ENCODE measurements at regions not wholly inside any gene's neighbourhood (a gene's known extent, or its start where the extent isn't known, plus 50 kb on each side); places are given as distances from the start of the nearest gene placed in this dataset.

DNA sequence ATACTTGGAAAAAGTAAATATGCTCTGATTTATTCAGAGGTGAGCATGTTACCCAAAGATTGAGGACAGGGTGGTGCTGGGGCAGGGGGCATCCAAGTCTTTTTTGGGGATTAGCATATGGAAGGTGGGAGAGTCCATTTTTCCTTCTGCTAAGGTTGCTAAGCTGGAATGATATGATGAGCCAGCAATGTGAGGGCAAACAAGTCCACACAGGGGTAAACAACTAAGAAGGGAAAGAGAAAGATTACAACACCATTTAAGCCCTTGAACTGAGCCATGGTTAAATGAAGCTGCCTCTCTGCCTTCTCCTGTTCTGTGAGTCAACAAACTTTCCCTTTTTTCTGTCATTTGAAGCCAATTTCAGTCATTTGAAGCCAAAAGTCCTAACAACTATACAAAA lies 89.0 kb downstream of the RPL22L1 start:
- no peak for DNase-seq (ENCODE audit: low read depth in 2 of 2)

DNA sequence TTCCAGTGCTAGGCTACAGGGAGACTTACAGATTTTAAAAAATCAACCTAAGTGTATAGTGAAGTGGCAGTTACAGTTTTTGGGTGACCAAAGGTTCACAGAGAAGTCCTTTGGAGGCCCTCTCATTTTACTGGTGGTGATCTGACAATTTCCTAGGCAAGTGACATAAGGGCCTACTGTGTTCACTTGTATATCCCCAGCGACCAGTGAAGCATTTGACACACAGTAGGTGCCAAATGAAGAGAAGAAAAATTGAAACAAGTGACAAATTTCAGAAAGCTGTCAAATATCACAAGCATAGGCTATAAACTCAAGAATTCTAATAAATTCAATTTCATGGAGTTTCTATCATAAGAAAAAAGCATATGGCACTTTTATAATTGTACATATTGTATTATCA lies 89.5 kb downstream of the RPL22L1 start:
- DNase-seq (ENCODE audit: low read depth in 2 of 2) = no peak

DNA sequence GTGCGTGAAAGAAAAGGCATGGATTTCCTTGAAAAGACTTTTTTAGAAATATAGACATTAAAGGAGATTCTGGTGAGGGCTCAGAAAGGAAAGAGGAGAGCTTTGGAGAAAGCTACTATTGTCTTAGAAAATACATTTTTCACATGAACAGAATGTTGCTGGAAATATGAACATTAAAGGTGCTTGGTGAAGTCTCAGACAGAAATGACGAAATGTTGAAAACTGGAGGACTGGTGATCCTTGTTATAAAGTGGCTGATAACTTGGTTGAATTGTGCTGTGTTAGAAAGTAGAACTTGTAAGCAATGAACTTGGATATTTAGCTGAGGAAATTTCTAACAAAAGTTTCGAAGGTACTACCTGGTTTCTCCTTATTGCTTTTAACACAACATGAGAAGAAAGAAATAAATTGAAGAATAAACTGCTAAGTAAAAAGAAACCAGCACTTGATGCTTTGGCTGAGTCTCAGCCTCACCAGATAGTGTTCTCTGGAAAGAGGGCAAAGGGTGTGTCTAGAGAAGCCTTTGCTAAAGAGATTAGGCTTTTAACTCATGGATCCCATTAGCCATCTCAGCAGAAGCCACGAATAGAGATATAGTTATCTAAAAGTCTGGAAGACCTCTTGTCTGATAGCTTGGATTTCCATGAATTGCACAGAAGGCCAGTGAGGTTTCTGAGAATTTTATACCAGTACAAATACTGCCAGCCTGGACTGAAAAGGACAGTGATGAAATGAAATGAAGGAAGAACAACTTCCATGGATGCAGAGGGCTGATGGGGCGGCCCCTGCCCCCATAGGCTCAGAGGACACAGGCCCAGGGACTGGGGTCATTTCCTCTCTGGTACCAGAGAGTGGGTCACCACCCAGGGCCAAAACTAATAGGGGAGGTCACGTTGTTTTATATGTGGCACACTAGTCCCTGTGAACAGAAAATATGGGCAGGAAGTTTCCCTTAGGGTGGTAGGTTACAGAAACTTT lies 91.5 kb downstream of the RPL22L1 start:
- DNase-seq (ENCODE audit: low read depth in 2 of 2) = no peak

DNA sequence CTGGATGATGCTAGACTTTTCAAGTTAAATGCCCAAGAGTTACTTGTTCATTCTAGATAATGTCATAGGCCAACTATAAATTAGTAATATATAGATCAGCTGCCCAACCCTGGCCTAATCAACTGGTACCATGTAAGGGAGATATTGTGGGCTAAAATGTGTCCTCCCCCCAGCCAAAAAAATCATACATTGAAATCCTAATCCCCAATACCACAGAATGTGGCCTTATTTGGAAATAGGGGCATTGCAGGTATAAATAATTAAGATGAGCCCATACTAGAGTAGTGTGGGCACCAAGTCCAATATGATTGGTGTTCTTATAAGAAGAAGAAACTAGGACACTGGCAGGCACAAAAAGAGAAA lies 92.5 kb downstream of the RPL22L1 start:
- DNase-seq (ENCODE audit: low read depth in 2 of 2) = no peak

DNA sequence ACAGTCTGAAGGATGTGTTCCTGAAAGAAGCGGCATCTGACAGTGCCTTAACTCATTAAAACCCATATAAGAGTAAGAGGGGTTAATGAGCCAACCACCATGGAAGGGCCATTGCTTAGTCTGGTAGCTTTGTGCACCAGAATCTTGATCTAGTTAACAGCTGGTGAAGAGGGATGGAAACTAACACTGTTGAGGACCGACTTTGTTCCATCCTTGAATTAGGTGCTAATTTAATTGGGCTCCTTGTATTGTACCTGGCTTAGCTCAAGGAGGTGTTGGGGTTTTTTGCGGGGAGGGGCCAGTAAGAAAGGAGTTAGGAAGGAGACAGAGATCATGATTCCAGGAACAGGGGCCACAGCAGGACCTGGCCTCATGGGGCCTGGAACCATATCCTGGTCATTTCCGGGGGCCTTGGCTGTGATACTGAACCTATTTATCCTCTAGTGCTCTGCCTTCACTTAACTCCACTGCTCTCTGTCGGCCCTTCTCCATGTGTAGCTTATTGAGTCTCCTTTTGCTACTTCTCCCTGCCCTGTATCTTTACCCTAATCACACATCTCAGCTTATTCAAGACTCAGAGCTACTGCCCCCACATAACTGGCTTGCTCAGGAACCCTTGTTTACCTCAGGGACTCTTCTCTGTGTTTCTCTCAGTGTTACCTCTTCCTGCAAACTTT lies 93.0 kb downstream of the RPL22L1 start:
- DNase-seq (ENCODE audit: low read depth in 2 of 2) = no peak

DNA sequence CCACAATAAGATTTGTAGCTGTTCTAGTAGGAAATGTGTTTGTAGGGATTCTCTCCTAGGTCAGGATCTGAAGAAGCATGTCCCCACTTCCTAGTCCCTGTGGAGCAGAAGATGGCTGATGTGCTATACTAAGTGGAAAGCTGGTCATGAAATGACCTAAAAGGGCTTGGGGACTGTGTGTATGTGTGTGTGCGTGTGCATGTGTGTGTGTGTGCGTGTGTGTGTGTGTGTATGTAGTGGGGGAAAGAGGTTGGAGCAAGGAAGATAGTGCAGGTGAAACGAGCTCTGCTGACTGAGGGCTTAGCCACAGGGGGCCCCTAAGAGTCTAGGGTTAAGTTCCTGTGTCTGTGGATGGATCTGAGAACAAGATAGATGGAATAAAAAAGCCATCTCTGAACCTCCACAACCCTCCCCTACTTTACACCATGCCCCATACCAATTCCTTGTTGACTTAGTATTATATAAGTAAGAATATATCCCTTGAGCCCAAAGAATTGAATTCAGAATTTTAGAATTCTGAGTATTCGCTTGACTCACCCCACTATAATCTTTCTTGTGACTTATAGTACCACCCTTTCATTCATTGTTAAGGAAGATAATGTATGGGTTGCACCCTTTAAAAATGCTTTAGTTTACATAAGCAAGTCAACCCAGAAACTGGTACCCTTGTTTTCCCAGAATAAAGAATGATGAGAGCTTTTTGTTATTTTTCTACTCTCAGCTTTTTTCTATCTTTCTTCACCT lies 96.1 kb downstream of the RPL22L1 start:
- DNase-seq (ENCODE audit: low read depth in 2 of 2) = no peak

DNA sequence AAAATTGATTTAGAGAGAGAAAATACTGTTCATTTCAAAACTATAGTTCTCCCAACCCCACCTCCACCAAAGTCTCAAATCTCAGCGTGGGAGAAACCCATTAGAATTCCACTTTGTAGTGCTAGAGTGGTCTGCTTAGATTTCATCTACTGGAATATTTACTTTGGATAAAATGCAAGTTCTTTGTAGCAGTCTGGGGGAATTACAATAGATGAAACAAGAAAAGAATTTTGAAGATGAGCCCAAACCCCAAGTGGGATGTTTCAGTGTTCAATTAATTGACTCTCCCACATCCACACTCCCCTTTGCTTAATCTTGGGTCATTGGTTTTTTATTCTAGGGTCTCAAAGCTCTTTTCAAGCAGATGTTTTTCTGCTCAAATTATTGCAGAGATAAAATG lies 97.8 kb downstream of the RPL22L1 start:
- DNase-seq (ENCODE audit: low read depth in 2 of 2) = no peak

DNA sequence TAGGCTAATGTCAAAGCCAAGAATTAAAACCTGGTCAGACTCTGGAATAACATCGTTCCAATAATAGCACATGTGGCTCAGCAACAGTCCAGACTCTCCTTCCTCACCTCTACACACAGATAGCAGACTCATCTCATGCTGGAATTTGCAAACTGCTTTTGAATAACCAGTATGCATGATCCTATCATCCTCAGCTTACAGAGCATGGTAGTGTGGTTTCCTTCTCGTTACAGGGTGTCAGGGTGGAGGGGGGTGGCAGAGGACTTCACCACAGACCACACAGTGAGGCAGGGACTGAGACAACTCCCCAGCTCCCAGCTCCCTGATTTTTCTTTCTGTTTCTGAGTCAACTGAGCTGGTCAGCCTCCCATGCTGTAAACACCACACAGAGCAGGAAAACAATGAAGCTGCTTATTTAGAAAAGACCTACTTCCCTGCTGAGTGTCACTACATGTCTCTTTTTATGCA lies 101.6 kb downstream of the RPL22L1 start:
- DNase-seq (ENCODE audit: low read depth in 2 of 2) = no peak

DNA sequence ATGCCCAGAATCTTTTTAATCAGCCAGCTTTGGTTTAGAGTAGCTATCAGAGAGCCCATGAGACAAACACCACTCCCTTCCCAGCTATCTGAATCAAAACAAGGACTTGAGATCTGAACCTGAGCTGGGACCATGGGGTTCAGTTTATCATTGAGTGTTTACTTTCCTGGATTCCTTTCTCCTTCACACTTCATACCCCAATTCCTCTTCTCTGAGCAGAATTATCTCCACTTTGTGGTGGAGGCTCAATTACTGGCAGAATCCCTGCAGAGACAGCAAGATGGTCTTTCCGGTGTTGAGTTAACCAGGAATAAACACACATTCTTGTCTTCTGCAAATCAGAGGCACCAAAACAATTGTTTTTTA lies 102.4 kb downstream of the RPL22L1 start:
- no peak for DNase-seq (ENCODE audit: low read depth in 2 of 2)

DNA sequence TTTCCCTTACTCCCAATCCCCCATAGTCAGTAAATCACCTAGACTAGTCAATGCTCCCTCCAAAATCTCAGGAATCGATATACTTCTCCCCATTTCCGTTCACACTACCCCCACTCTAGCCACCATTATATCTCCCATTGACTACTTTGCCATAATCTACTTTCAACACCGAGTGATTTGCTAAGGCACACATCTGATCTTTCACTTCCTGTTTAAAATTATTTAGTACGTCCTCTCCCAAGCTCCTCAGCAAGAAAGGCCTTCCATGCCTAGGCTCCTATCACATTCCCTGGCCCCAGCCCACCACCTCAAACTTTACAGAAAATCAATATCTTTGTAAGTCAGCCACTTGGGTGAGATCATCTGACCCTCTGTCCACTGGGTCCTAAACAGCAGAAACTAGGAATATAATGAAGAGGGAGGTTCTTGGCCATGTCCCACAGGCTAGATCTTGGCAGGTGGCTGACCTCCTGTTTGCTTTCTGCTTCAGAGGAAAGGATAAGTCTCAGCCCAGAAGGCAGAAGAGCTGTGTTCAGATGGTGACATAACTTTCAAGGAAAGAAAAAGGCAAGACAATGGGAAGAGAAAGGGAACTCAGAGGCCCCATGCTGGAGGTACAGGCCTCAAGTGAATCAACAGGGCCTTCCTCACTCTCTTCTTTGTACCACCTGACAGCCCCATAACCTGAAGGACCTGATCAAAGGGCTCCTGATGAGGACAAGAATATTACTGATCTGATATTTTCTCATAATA lies 103.0 kb downstream of the RPL22L1 start:
- no peak for DNase-seq (ENCODE audit: low read depth in 2 of 2)

DNA sequence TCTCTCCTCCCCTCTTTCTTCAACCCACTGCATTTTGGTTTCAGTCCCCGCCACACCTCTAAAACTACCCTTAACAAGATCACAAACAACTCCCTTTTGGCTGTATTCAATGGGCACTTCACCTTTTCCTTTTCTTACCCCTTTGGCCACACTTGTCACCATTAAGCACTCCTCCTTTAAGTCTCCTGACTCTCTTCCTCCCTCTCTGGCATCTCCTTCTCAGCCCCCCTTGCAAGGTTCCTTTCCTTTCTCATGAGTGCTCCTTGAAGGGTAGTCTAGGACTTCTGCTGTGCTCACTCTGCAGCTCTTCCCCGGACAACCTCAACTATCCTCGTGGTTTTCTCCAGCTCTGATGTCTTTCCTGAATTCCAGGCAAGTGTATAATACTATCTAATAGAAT lies 103.7 kb downstream of the RPL22L1 start:
- no peak for DNase-seq (ENCODE audit: low read depth in 2 of 2)

DNA sequence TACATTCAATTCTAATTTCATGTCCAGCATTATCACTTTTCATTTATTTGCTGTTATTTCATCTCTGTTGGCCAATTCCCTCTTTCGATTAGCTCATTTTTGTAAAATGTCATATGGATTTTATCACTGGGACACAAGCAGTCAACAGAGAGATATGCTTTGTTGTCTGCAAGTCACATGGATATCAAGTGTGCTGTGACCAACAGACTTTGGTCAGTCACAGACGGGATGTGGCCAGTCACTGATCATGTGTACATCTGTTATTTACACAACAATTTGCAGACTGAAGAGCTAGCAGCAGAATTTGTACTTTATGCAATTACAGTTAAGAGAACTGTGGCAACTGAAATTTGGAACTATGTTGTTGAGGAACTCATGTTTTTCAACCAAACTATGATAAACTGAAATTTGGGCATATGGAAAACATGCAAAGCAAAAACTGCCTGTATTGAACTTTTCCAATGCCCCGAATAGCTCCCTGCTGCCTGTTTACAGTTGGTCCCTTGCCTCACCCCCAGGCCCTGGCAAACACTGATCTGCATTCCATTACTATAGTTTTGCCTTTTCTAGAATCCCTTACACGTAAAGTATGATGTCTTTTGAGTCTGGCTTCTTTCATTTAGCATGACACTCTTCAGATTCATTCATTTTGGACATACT lies 104.4 kb downstream of the RPL22L1 start:
- DNase-seq (ENCODE audit: low read depth in 2 of 2) = no peak

DNA sequence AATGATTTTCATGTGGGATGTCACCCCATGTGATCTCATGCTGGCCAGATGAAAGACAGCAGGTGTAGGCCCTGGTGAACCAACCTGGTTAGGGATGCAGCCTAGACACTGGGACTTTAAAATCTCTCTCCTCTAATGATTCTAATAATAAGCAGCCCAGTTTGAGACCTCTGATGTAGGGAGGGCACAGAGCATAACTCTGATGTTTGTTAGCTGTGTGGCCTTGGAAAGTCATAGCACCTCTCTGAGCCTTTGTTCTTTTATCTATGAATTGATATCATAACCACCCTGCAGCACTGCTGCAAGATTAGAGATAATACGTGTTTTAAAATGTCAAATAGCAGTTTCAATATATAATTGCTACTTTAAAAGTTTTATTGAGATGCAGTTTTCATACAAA lies 106.0 kb downstream of the RPL22L1 start:
- no peak for DNase-seq (ENCODE audit: low read depth in 2 of 2)

DNA sequence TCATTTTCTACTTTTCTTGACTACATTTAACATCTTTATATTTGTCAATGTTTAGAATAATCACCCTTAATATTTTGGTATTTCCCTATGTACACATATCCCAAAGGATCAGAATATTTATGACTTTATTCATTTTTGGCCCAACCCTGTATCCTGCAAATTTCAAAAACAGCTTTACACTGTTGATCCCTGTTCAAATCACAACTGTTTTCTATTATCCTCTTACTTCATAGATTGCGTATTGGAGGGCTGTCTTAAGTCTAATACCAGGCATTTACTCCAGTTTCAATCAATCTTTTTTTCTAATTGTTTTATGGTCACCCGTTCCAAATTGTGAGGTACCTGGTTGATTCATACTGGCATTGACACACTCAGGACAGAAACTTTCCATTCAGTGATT lies 107.9 kb downstream of the RPL22L1 start:
- no peak for DNase-seq (ENCODE audit: low read depth in 2 of 2)

DNA sequence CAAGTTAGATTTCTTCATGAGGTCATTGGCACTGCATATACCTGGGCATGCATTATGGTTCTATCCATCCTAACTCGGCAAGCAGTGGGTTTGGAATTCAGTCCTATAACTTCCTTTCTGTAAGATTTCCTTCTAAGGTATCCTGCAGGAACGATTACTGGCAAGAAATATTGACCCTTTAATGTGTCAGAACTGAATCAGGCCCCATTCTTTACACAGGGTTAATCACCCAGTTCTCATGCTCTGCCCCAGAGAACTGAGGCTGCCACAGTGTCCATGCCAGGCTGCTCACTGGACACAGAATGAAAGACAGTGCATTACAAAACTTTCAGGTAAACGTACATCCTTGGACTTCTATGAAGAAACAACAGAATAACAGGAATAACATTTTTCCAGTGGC lies 108.9 kb downstream of the RPL22L1 start:
- no peak for DNase-seq (ENCODE audit: low read depth in 2 of 2)

DNA sequence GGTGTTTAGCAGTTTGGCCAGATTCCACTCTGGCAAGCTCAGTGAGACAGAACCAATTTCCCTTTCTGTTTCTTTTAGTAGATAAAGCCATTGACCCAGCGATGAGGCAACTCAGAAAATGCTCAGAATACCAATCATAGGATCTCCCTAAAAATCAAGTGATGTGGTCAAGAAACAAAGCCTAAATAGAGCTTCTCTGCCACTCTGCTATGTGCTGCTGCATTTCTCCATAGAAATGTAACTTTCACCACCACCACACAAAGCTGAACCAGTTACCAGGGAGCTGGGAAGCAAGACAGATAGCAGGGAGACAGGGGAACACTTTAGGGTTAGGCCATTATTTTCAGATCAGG lies 109.8 kb downstream of the RPL22L1 start:
- no peak for DNase-seq (ENCODE audit: low read depth in 2 of 2)

DNA sequence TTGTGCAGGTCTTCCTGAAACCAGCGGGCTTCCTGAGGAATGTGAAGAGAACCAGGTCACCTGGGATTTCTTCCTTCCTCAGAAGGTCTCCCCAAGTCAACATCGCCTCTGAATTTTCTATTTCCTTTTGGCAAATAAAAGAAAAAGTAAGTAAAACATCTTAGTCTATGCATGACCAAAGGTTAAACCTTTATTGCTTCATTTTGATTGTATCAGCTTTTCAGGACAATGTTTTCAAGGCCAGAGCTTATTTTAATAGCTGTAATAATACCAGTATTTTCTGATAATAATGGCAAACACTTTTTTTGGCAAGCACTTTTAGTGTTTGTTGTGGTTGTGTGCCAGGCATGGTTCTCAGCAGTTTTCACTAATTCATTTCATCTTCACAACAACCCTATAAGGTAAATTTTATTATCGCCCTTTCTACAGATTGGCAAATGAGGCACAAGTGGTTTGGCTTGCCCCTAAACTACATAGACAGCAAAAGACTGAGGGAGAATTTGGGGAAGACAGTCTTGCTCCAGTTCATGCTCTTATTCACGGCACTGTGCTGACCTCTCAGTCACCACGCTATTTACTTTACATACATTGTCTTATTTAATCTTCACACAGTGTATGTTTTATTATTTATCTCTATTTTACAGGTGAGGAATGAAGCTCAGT lies 110.4 kb downstream of the RPL22L1 start:
- DNase-seq (ENCODE audit: low read depth in 2 of 2) = no peak

DNA sequence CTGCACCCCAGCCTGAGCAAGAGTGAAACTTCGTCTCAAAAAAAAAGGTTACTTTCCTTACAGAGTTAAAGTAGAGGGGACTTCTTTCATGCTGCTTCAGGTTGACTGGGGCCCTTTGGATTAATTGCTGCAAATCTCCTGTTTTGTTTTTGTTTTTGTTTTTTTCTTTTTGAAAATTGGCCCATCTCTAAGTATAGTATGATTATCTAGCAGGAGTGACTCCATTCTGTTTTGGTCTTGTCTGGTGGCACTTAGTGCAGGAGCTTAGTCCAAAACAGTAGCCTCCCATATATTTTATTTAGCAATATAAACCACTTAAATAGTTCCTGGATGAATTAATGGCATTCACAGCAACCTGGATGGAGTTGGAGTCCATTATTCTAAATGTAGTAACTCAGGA lies 113.0 kb downstream of the RPL22L1 start:
- DNase-seq (ENCODE audit: low read depth in 2 of 2) = no peak

DNA sequence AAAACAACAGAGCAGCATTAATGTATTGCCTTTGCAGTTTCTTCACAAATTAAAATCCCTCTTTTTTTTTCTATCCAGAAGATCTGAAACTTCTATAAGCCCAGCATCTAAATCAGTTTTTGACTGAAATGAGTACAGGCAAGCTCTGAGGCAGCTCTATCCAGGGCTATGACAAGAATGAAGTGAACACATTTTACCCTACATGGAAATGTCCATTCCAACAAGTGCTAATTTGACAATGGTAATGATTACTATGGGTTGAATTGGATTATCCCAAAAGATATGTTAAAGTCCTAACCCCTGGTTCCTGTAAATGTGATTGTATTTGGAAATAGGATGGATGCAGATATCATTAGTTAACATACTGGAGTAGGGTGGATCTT lies 115.7 kb downstream of the RPL22L1 start:
- no peak for DNase-seq (ENCODE audit: low read depth in 2 of 2)

DNA sequence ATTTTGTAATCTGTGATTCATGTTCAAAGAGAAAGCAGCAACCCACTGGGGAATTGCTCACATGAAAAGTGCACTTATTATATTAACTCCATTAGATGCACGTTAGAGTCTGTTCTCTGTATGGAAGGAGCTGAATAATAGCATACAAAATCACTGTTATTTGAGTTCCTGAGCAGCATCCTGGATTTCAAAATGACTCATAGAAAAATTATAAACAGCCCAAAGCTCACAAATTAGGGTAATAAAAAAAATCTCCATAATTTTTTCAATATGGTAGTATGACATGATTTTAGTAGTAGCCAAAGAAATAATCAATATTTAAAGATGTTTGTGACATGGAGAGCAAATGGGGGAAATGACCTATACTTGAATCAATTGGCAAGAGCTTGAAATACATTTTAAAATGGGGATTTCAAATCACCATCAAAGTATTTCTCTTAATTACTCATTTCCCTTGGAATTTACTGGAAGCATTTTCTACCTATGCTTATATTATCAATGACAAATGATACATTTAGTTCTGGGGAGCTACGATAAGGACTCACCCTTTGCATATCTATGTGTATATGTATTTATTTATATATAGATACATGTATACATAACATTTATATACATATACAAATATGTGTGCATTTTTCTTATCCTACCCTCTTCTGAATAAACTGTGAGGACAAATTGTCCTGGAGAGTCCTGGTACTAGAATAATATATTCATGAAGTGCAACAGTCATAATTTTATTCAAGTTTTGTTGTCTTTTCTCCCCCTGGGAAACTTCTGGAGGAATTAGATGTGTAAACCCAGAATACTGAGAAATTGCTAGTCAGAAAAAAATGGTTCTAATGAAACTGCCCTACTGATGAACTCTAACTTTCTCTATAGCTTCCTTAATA lies 116.3 kb downstream of the RPL22L1 start:
- no peak for DNase-seq (ENCODE audit: low read depth in 2 of 2)

Data from fibroblast of skin of left biceps (primary cell).